Suppressor macrophage treated with lipopolysaccharide for 4 hours (primary cell): ENCODE measurements at regions not wholly inside any gene's neighbourhood (a gene's known extent, or its start where the extent isn't known, plus 50 kb on each side); places are given as distances from the start of the nearest gene placed in this dataset.
"Not testable (repeated sequence)": the region's sequence is repeated elsewhere in the genome, so short reads cannot be mapped to it uniquely, and the experiment has no call there.

Experiments
- DNase-seq: peaks from one replicate; pipeline ENCODE4 v3.0.0-alpha.2; 2020

DNA sequence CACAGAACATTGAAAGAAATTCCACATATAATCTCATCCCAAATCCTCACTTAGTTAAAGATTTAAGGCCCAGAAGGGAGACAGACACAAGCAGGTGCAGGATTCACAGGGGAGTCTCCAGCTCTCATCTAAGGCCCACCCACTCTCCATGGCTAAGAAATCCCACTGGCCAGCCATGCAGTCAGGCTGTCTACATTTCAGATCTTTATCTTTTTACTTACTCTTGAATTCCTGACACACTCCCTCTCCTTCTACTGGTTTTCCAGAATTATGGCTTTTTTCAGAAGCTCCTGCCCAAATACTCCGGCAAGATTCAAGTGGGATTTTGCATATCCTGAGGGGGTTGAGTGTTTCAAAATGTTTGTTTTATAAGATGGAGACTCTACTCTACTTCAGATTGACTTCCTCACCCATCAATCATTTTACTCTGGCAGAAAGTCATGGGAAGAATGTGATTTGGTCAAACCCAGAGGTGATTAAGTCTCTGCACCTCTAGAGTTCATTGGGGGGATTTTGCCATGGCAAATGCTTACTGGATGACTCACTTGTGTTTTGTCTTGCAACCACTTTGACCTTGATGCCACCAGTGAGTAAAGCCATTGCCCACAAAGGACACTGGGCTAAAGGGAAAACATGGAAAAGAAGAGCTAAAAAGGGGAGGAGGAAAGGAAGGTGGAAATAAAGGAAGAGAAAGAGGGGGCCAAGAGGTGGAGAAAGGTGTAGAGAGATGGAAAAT is 688.8 kb upstream of the SALL1 start:
- no peak for DNase-seq

DNA sequence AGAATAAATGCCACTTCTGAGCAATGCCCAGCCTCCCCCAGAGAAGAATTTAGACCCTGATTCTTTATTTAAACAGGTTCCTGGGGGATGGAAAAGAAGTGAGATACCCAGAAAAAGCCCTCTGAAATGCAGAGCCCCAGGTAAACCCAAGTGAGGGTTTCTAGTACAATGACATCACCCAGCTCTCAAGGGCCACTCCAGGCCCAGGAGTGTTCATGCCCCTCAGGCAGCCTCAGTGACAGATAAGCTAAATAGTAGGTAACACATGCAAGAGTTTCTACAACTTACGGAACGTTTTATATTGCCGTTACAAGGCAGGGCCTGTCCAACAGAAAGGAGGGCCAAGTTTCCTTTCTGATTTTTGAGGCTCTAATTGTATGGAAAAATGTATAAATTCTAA is 683.7 kb upstream of the SALL1 start:
- no peak for DNase-seq

DNA sequence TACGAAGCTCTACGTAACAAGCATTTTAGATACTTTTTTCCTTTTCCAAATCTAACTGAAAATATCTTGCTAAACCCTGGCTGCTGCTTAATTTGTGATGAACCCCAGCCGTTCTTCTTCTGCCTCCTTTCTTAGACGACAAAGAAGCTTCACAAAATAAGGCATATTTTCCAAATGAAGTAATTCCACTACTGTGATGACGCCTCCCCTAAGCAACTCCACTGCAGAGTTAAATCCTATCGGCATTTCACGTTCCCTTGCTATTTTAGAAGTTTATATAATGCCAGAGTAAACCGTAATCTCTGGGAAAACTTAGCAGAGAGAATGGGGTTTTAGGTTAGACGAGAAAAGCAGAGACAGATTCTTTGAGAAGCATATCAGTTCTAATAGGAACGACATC is 683.1 kb upstream of the SALL1 start:
- no peak for DNase-seq

DNA sequence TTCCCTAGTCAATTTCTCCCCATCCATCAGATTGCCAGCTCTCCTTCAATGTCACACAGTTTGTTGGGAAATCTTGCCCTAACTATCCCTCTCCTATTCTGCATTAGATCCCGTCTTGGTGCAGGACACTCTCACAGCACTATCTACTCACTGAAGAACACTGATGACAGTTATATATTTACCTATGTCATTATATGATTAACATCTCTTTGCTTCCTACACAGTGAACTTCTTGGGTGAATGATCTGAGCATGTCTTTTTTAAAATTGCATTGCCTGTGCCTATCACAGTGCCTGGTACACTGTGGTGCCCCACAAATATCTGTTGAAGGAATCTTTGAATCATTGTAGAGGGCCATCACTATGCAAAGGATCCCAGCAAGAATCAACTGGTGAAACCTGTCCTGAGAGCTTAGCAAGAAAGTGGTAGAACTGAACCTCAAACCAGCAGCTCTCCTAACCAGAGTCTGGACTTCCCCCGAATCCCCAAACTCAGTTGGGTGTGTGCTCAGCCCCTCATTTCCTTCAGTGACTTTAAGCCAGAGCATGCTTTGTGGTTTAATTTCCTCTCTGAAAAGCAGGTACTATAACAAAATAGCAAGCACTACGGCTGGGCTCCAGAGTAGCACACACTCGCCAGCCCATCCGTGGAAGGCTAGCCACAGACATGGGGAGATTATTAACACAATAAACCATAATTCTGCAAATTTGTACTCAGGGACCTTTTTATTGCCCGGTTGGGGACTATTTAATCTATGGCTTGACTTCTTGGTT is 680.7 kb upstream of the SALL1 start:
- DNase-seq, result no peak

DNA sequence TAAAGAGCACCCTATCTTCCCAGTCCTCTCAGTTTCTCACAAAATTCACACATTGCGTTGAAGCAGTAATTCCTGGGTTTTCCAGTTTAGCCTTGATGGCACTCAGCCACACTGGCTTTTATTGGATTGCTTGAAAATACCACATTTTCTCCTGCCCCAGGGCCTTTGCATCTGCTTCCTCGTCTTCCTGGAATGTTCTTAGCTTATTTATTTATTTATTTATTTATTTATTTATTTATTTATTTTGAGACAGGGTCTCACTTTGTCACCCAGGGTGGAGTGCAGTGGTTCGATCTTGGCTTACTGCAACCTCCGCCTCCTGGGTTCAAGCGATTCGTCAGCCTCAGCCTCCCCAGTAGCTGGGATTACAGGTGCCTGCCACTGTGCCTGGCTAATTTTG is 680.0 kb upstream of the SALL1 start:
- DNase-seq, result not testable (repeated sequence)

DNA sequence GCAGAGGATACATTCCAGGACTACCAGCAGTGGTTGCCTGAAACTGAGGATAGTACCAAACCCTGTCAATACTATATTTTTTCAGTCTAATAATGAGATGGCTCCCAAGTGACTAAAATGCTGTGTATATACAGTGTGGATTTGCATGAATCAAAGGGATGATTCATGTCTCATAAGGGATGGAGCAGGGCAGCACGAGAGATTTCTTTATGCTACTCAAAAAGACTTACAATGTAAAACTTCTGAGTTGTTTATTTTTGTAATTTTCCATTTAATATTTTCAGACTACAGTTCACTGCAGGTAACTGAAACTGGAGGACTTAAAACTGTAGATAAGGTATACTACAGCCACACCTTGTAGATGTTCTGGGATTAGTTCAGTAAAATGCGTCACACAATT is 674.7 kb upstream of the SALL1 start:
- no peak for DNase-seq

DNA sequence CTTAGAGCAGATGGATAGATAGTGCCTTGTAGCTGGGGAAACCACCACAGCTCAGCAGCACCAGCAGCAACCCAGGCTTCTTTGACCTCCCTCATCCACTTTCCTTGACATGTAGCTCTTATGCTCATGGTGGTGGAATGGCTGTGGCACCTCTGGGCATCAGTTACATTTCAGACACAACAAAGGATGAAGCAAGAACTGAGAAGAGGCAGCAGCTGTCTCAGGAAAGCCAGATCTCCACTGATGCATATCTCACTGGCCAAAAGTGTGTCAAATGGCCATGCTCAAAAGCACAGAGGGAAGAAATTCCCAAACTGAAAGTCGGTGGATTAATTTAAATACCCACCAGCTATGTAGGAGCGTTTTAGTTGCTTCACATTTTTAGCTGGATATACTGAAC is 671.4 kb upstream of the SALL1 start:
- DNase-seq, result no peak

DNA sequence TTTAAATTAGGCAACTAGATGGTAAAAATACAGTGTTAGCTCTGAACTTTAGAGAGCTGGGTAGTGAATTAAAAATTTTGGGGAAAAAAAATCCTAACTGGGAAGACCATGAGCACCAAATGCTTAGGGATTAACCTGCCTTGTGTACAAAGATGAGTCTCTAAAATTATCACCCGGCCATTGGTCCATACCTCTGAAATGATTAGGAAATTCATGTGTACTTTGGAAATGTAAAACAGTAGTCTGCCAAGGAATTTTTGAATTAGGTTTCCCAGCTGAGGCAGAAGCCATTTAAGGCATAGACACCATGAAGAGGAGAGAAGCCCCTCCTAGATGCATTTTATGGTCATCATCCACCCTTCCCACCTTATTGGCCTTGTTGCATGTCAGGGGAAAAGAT is 670.5 kb upstream of the SALL1 start:
- DNase-seq, result no peak

DNA sequence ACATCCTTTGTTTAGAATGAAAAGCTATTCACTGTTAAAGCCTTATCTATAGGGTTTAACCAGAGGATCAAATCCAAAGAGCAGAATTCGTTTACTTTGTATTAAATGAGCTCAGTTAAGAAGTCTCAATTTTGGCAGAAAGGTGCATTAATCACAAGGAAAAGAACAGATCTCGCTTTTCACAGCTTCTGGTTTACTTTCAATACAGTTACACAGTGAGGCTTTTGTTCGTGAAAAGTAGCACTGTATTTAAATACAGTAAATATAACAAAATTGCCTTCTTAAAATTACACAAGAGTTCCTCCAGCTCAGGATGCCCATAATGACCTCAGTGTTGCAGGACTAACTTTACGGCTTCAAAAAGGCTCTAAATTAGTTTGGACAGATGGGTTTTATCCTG is 669.1 kb upstream of the SALL1 start:
- DNase-seq, result no peak

DNA sequence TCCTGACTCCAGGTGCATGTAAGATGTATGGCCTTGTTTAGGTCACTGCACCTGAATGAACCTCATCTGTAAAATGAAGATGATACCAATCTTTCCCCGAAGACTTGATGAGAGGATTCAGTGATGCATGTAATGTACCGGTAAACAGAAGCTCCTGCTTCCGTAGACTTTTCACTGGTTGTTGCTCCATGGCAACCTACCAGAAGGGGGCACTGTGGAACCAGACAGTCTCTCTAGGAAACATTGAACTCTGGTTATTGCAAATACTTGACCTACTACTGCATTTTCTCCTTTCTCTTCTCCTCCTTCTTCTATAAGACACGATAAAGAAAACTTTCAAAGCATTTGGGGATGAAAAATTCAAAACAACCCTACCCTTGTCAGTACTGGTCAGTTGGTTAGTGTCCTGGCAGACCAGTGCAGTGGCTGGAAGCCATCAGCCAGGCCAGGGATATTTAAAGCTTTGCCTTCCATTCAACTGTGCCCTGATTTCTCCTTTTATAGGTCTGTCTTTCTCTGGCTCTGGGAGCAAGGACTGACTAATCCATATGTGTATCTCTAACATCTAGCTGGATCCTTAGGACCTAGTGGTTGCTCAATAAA is 667.4 kb upstream of the SALL1 start:
- peak; percentile 30 for DNase-seq

DNA sequence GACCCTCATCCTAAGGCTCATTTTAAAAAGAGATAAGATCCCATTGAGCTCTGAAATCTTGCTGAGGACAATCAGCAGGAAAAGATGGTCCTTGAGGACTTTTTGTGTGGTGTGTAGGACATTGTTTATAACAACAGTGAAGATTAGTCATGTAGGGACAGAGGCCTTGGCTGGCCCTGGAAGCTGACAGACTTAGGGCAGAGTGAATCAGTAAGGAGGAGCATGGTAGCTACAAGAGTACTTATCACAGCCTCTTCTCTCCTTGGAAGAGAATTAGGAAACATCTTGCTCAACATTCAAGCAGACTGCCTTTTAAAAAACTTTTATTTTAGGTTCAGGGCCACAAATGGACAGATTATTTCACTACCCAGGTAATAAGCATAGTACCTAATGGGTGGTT is 665.9 kb upstream of the SALL1 start:
- DNase-seq, result no peak

DNA sequence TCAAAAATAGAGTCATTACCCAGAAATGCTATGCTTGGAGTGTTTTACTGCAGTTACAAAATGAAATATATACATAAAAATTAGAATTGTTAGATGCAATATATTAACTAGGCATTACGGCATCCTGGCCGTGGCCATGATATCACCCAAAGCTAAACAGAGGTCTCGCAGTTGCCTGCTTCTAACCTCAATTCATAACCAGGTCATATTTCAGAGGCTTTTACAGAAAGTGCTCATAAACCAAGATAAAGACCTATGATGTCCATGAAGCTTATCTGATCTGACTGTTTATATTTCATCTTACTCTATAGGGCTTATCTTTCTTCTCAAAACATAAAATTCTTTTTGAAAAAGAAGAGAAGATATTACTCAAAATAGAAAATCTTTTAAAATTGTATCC is 664.5 kb upstream of the SALL1 start:
- no peak for DNase-seq

DNA sequence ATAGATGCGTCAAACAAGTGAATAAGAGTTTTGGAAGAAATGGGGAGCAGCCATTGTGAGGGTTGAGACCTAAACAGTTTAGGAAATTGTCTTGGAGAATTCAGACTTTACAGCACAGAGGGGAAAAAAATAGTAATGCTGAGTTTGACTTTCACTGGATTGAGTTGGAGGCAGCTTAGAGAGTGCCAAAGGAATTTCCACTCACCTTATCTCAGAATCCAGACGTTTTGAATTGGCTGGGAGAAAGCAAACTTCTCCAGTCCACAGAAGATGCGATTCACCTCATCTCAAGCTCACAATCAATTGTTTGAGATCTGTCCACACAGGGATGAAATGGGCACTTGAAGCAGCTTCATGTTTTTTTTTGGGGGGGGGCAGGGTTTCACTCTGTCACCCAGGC is 663.5 kb upstream of the SALL1 start:
- no peak for DNase-seq

DNA sequence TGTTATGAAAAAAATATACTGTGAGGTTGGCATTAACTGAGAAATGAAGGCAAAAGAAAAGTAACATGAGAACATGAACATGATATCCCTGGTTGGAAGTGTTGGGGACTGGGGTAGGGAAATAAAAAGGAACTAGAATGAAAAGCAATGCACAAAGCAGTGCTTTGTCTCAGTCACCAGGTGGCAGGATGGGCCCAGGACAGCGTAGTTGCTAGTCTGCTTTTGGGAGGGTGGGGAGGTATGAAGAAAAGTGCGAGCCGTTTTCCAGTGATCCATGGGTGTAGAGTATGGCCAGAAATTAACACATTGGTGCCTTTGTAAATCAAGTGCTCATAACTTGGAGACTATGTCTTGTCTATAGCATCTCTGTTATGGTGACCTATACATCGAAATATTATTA is 662.5 kb upstream of the SALL1 start:
- no peak for DNase-seq

DNA sequence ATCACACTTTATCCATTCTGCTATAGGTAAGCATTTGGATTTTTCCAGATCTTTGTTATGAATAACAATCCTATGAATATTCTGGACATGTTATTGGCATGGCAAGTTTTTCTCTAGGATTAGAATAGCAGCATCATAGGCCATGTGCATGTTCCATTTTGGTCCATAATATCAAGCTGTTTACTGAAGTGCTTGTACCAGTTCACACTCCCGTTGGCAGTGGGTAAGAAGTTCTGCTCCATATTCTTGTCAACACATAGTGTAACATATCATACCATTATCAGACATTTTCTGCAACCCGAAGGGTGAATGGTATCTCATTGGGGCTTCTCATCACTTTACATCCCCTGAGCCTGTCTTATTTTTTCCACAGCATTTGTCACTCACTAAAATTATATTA is 661.9 kb upstream of the SALL1 start:
- DNase-seq, result no peak

DNA sequence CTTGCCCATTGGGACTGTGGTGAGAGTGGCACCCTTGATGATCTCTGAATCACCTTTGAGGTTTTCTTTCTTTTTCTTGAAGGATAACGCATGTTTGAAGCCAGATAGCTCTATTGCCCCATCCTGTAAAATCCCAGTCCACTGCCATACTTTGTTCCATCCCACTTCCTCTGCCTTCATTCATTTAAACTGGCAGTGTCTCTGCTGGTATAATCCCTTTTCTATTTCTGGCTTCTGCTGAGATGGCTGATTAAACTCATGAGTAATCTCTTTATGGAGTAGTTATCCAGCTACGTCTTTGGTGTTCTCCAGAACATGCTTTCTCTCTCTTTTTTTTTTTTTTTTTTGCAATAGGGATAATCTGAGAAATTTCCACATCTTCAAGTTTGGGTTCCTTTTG is 656.5 kb upstream of the SALL1 start:
- DNase-seq, result no peak

DNA sequence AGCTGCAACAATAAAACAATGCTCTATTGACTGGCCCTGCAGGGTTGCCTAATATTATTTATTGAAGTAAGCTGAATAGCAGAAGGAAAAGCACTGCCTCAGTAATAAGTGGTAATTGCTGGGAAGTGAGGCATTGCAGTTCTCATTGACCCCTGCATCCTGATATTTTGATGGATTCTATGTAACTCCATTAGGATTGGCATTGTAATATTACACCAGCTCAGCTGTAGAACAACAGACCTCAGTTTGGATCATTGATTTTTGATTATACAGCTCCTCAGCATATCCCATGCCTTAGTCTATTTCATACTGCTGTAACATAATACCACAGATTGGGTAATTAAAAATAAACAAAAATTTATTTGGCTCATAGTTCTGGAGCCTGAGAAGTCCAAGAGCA is 650.6 kb upstream of the SALL1 start:
- no peak for DNase-seq

DNA sequence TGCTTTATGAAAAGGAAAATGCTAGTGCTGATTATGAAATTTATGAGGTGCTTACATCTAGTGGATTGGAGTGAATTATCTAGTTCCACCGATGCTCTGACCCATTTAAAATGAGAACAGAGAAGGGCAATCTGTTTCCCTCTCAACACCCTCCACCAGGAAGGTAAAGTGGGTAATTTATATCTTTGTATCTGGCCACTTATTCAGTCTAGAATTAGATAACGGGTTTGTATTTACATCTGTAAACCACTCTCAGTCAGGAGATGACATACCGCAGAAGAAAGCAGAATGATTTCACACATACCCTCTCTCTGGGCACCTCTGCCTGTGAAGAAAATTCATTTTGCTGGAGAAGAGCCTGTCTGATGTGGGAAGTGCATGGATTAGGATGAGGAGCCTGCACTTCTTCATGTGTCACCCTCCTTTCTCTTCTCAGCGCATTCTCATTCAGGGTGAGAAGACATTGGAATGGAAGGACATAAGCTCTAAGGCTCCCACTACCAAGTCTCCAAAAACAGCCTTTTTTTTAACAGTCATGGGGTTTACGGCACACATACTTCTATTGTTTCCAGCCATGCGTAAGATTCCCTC is 646.7 kb upstream of the SALL1 start:
- no peak for DNase-seq

DNA sequence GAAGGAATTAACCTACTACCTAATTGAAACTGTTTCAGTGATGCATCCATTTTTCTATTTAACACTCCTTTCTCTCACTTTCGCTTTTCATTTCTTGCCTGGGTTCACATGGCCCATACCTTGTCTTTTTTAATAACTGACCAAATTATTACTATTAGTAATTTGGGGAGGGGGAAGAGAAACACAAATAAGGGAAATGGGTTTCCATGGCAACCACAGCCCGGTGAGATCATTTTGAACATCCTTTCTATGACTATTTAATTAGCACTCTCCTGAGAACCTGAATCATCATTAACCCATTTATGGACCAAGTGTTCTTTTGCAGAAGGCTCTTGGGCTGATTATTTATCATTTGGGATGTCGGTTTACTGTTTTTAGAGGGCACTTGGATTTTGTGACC is 628.2 kb upstream of the SALL1 start:
- DNase-seq, result no peak

DNA sequence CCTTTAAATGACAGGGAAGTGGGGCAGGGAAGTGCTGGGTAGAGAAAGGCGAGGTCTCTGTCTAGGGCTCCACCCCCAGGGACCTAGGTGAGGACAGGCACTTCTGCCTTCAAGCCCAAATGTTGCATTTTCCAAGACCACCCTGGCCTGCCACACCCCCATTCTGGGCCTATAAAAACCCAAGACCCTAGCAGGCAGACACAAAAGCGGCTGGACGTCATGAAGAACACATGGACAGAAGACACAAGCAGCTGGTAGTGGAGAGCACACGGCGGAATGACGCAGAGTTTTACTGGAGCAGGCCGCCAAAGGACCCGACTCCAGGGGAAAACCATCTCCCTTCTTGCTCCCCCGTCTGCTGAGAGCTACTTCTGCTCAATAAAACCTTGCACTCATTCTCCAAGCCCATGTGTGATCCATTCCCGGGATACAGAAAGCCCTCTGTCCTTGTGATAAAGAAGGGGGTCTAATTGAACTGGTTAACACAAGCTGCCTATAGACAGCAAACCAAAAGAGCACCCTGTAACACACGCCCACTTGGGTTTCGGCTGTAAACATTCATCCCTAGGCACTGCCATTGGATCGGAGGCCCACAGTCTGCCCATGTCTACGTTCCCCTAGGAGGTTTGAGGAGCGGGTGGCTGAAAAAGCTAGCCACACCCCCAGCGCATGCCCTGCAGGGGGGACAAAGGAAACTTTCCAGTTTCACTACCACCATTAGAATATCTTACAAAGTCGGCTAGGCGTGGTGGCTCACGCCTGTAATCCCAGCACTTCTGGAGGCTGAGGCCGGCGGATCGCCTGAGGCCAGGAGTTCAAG is 622.2 kb upstream of the SALL1 start:
- DNase-seq, result no peak

DNA sequence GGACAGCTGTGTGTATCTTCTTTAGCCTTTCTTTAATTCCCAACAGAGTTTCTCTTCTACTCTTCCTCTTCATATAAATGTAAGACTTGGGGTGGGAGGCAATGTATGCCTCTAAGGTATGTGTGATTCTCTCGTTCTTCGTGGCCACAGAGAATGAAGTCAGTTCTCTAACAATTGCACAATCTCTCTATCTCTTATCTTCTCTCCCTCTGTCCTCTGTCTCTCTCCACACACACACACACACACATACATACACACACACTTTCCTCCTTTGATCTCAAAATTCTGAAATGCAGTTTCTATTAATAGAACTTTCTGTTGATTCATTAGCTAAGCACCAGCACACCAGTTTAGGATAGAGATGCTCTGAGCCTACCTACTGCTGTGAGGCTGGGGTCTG is 615.7 kb upstream of the SALL1 start:
- no peak for DNase-seq

DNA sequence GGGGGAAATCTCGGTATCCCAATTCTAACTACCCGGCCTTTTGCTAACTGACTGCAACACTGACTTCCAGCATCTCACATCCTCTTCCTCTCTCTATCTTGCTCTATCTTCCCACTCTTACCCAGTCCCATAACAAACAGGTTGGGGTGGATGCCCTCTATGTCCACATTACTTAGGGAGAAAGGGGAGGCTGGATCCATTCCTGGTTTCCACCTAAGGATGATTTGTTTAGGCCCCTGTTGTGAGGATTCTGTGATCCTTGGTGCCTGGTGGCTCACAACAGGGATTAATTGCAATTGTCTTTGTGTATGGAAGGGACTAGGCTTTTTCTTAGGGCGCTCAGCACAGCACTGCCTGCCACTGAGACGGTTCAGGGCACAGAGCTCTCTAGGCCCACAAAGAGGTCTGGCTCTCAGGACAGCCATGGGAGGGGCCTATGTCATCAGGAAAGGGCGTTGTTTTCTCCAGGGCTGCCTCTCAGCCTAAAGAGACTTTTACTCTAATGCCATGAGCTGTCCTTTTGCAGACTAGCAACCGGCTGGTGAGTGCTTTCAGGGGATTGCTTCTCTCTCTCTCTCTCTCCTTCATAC is 612.1 kb upstream of the SALL1 start:
- no peak for DNase-seq
